HFFc6 (cell line): ENCODE measurements at regions not wholly inside any gene's neighbourhood (a gene's known extent, or its start where the extent isn't known, plus 50 kb on each side); places are given as distances from the start of the nearest gene placed in this dataset.

Source experiments
- DNase-seq: peaks from one replicate; pipeline ENCODE4 v3.0.0-alpha.2; 2018
- H3K27ac Mint-ChIP-seq: 2 replicates; pipeline ENCODE4 v1.8.0; 2020; ENCODE audit warnings: mild to moderate bottlenecking, mixed read lengths
- H3K27me3 Mint-ChIP-seq: 2 replicates; pipeline ENCODE4 v1.8.0; 2021; ENCODE audit warnings: mild to moderate bottlenecking, moderate library complexity, mixed read lengths; ENCODE audit not compliant: insufficient read depth
- H3K36me3 Mint-ChIP-seq: 2 replicates; pipeline ENCODE4 v1.8.0; 2021; ENCODE audit warnings: low read depth, mixed read lengths
- H3K4me1 Mint-ChIP-seq: 2 replicates; pipeline ENCODE4 v1.8.0; 2020; ENCODE audit warnings: low read depth, mixed read lengths
- H3K4me3 Mint-ChIP-seq: 2 replicates; pipeline ENCODE4 v1.8.0; 2020; ENCODE audit warnings: mild to moderate bottlenecking, moderate library complexity, mixed read lengths
- H3K9me3 Mint-ChIP-seq: 2 replicates; pipeline ENCODE4 v1.8.0; 2020; ENCODE audit warnings: mild to moderate bottlenecking, mixed read lengths
- CTCF ChIP-seq: fragments of 200-600 bp; sonication (generic); IDR thresholded peaks from 2 replicates; pipeline ENCODE4 v1.5.0; 2021; ENCODE audit warnings: antibody characterized with exemption, mild to moderate bottlenecking

- Mint-ChIP-seq H3K4me3 (no peak overlapping the region), H3K36me3 (peaks cover 39% of the 10 kb centered on the region), H3K27me3 (no peaks in the 10 kb centered on the region), H3K9me3 (no peaks in the 10 kb centered on the region), H3K4me1 (peaks cover 8% of the 10 kb centered on the region), H3K27ac (peak overlapping the region; percentile 17; the same call in 1 of the 2 replicates)
- no peak for TF ChIP-seq CTCF
- no peak for DNase-seq
Measured at GRCh38 chr1:77632216-77632615, 50.2 kb downstream of the ZZZ3 start.

- H3K27ac Mint-ChIP-seq: peak overlapping the region; percentile 18; the same call in 1 of the 2 replicates
- H3K36me3 Mint-ChIP-seq: peaks cover 40% of the 10 kb centered on the region
- H3K4me3 Mint-ChIP-seq: no peak overlapping the region
- TF ChIP-seq CTCF: no peak
- H3K9me3 Mint-ChIP-seq: no peaks in the 10 kb centered on the region
- no peak for DNase-seq
- H3K4me1 Mint-ChIP-seq: peaks cover 8% of the 10 kb centered on the region
- H3K27me3 Mint-ChIP-seq: no peaks in the 10 kb centered on the region
Measured at GRCh38 chr1:77631751-77632150, 50.7 kb downstream of the ZZZ3 start.

- no peaks in the 10 kb centered on the region for H3K9me3 Mint-ChIP-seq
- DNase-seq: no peak
- no peak overlapping the region for H3K27ac Mint-ChIP-seq
- H3K4me1 Mint-ChIP-seq: peaks cover 8% of the 10 kb centered on the region
- no peak overlapping the region for H3K4me3 Mint-ChIP-seq
- H3K36me3 Mint-ChIP-seq: peaks cover 44% of the 10 kb centered on the region
- no peaks in the 10 kb centered on the region for H3K27me3 Mint-ChIP-seq
- TF ChIP-seq CTCF: no peak
Measured at GRCh38 chr1:77631302-77631701, 51.2 kb downstream of the ZZZ3 start.

- Mint-ChIP-seq H3K27me3 (no peaks in the 10 kb centered on the region), H3K4me3 (no peak overlapping the region), H3K9me3 (no peaks in the 10 kb centered on the region), H3K4me1 (peaks cover 22% of the 10 kb centered on the region), H3K27ac (no peak overlapping the region), H3K36me3 (peaks cover 56% of the 10 kb centered on the region)
- no peak for DNase-seq
- no peak for TF ChIP-seq CTCF
Measured at GRCh38 chr1:77627978-77628570, 54.4 kb downstream of the ZZZ3 start.

- no peak for TF ChIP-seq CTCF
- DNase-seq: no peak
Measured at GRCh38 chr1:77625250-77625649, 57.2 kb downstream of the ZZZ3 start.

GRCh38 chr1:77624102-77624501 lies 58.4 kb downstream of the ZZZ3 start:
- Mint-ChIP-seq H3K36me3 (peaks cover 54% of the 10 kb centered on the region), H3K9me3 (no peaks in the 10 kb centered on the region), H3K4me1 (peaks cover 15% of the 10 kb centered on the region), H3K4me3 (no peak overlapping the region), H3K27ac (no peak overlapping the region; the same call in 1 of the 2 replicates), H3K27me3 (no peaks in the 10 kb centered on the region)
- TF ChIP-seq CTCF: no peak
- DNase-seq: no peak

More at GRCh38 chr1:77625250-77625649, 57.2 kb downstream of the ZZZ3 start:
- H3K4me1 Mint-ChIP-seq: peaks cover 15% of the 10 kb centered on the region
- H3K27me3 Mint-ChIP-seq: no peaks in the 10 kb centered on the region
- H3K9me3 Mint-ChIP-seq: no peaks in the 10 kb centered on the region
- no peak overlapping the region for H3K4me3 Mint-ChIP-seq
- peak overlapping the region; percentile 33; the same call in 1 of the 2 replicates for H3K27ac Mint-ChIP-seq
- peaks cover 49% of the 10 kb centered on the region for H3K36me3 Mint-ChIP-seq
